ENCODE measurements at regions not wholly inside any gene's neighbourhood (a gene's known extent, or its start where the extent isn't known, plus 50 kb on each side); places are given as distances from the start of the nearest gene placed in this dataset.

- H3K27ac ChIP-seq = no peak overlapping the region
- intact Hi-C loops (cut with micrococcal nuclease; ENCODE audit: unreplicated experiment) = no loop called here
- H3K9me2 ChIP-seq (ENCODE audit: insufficient read depth) = no peaks in the 10 kb centered on the region
- H4K20me1 ChIP-seq (ENCODE audit: insufficient read depth) = no peaks in the 10 kb centered on the region
- DNase-seq = no peak
- H2AFZ ChIP-seq = no peak overlapping the region
- H3K9me3 ChIP-seq (ENCODE audit: insufficient read depth, low read depth) = no peaks in the 10 kb centered on the region
- no peaks in the 10 kb centered on the region for H3K36me3 ChIP-seq (ENCODE audit: low read depth)
- H3K79me2 ChIP-seq (ENCODE audit: low read depth) = no peaks in the 10 kb centered on the region
- H3F3A ChIP-seq (ENCODE audit: insufficient read depth, low read depth) = no peaks in the 10 kb centered on the region
- H3K4me1 ChIP-seq (replicated peaks; ENCODE audit: insufficient read depth) = no peaks in the 10 kb centered on the region
- no peaks in the 10 kb centered on the region for H3K27me3 ChIP-seq (ENCODE audit: insufficient read depth, low read depth)
- BruUV-seq (replicated peaks) = no TSS peak
- no peak overlapping the region for H3K4me3 ChIP-seq
- TF ChIP-seq EZH2 (IDR thresholded peaks at IDR 0.05; ENCODE audit: low read depth) (no peak), CTCF (conservative IDR thresholded peaks at IDR 0.05) (no peak)
- ChIA-PET CTCF (no interaction called here), POLR2A (ENCODE audit: unreplicated experiment) (no interaction called here)
- H3K4me2 ChIP-seq = no peak overlapping the region
Measured at GRCh38 chr6:159118924-159119323, 50.3 kb upstream of the FNDC1 start.

GRCh38 chr6:159117563-159117962, 51.6 kb upstream of the FNDC1 start:
- no peak for DNase-seq
- intact Hi-C loops (cut with micrococcal nuclease; ENCODE audit: unreplicated experiment) = no loop called here
- Histone ChIP-seq H3K9me3 (ENCODE audit: insufficient read depth, low read depth) (no peaks in the 10 kb centered on the region), H3K4me3 (no peak overlapping the region), H3K36me3 (ENCODE audit: low read depth) (no peaks in the 10 kb centered on the region), H2AFZ (no peak overlapping the region), H4K20me1 (ENCODE audit: insufficient read depth) (no peaks in the 10 kb centered on the region), H3F3A (ENCODE audit: insufficient read depth, low read depth) (no peaks in the 10 kb centered on the region), H3K9me2 (ENCODE audit: insufficient read depth) (no peaks in the 10 kb centered on the region), H3K4me1 (replicated peaks; ENCODE audit: insufficient read depth) (no peaks in the 10 kb centered on the region), H3K27me3 (ENCODE audit: insufficient read depth, low read depth) (no peaks in the 10 kb centered on the region), H3K27ac (no peak overlapping the region), H3K79me2 (ENCODE audit: low read depth) (no peaks in the 10 kb centered on the region), H3K4me2 (no peak overlapping the region)
- POLR2A ChIA-PET (ENCODE audit: unreplicated experiment) = no interaction called here
- no TSS peak for BruUV-seq (replicated peaks)
- CTCF ChIA-PET = no interaction called here
- TF ChIP-seq EZH2 (IDR thresholded peaks at IDR 0.05; ENCODE audit: low read depth) = no peak

- H4K20me1 ChIP-seq (ENCODE audit: insufficient read depth) = no peaks in the 10 kb centered on the region
- H3K27ac ChIP-seq = no peak overlapping the region
- H3K4me3 ChIP-seq = no peak overlapping the region
- no peaks in the 10 kb centered on the region for H3K4me1 ChIP-seq (replicated peaks; ENCODE audit: insufficient read depth)
- ChIA-PET POLR2A (ENCODE audit: unreplicated experiment) (no interaction called here), CTCF (no interaction called here)
- H3K4me2 ChIP-seq = no peak overlapping the region
- no peaks in the 10 kb centered on the region for H3K36me3 ChIP-seq (ENCODE audit: low read depth)
- BruUV-seq (replicated peaks) = no TSS peak
- DNase-seq = no peak
- no peaks in the 10 kb centered on the region for H3K27me3 ChIP-seq (ENCODE audit: insufficient read depth, low read depth)
- no peaks in the 10 kb centered on the region for H3F3A ChIP-seq (ENCODE audit: insufficient read depth, low read depth)
- intact Hi-C loops (cut with micrococcal nuclease; ENCODE audit: unreplicated experiment) = no loop called here
- TF ChIP-seq EZH2 (IDR thresholded peaks at IDR 0.05; ENCODE audit: low read depth) = no peak
- TF ChIP-seq CTCF (conservative IDR thresholded peaks at IDR 0.05) = no peak
- H3K9me2 ChIP-seq (ENCODE audit: insufficient read depth) = no peaks in the 10 kb centered on the region
- no peaks in the 10 kb centered on the region for H3K9me3 ChIP-seq (ENCODE audit: insufficient read depth, low read depth)
- no peak overlapping the region for H2AFZ ChIP-seq
- no peaks in the 10 kb centered on the region for H3K79me2 ChIP-seq (ENCODE audit: low read depth)
Measured at GRCh38 chr6:159117046-159117445, 52.2 kb upstream of the FNDC1 start.

GRCh38 chr6:159116343-159116742, 52.9 kb upstream of the FNDC1 start:
- Histone ChIP-seq H3K9me3 (ENCODE audit: insufficient read depth, low read depth) (no peaks in the 10 kb centered on the region), H3F3A (ENCODE audit: insufficient read depth, low read depth) (no peaks in the 10 kb centered on the region), H3K27me3 (ENCODE audit: insufficient read depth, low read depth) (no peaks in the 10 kb centered on the region), H3K79me2 (ENCODE audit: low read depth) (no peaks in the 10 kb centered on the region), H3K9me2 (ENCODE audit: insufficient read depth) (no peaks in the 10 kb centered on the region), H4K20me1 (ENCODE audit: insufficient read depth) (no peaks in the 10 kb centered on the region), H3K36me3 (ENCODE audit: low read depth) (no peaks in the 10 kb centered on the region), H3K27ac (no peak overlapping the region), H3K4me3 (no peak overlapping the region), H3K4me2 (no peak overlapping the region), H3K4me1 (replicated peaks; ENCODE audit: insufficient read depth) (no peaks in the 10 kb centered on the region), H2AFZ (no peak overlapping the region)
- CTCF ChIA-PET = interaction anchor here (0.5 kb wide), 1 partner anchor 516 kb away, joined by 6 read pairs; no protein-coding TSS in a partner anchor
- intact Hi-C loops (cut with micrococcal nuclease; ENCODE audit: unreplicated experiment) = no loop called here
- BruUV-seq (replicated peaks) = no TSS peak
- TF ChIP-seq EZH2 (IDR thresholded peaks at IDR 0.05; ENCODE audit: low read depth) = no peak
- TF ChIP-seq CTCF (conservative IDR thresholded peaks at IDR 0.05) = no peak
- POLR2A ChIA-PET (ENCODE audit: unreplicated experiment) = no interaction called here
- DNase-seq = no peak

Measured in PC-9 (cell line).